Ecto neural progenitor cell (in vitro differentiated cells): ENCODE measurements at regions not wholly inside any gene's neighbourhood (a gene's known extent, or its start where the extent isn't known, plus 50 kb on each side); places are given as distances from the start of the nearest gene placed in this dataset.

Experiments
- DNase-seq: peaks from one replicate; pipeline ENCODE4 v3.0.0-alpha.2; 2018; ENCODE audit warnings: low spot score

GRCh38 chr4:100722133-100722532, 204.3 kb upstream of the EMCN start:
- no peak for DNase-seq

DNA sequence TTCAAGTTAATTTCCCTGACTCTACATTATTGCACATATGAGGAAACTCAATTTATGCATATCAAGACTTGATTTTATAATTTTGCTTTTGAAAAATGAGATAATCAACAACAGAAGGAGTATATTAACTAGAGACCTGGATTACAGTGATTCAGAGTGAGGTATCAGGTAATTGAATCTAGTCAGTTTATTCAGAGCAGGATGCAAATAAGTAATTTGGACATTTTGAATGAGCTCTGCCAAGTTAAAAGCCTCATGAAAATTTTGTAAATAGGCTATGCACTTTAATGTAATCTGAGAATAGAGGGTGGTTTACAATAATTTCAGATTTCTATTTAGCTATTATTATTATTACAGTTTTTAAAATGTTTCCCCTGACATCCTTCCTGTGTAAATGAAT, 203.7 kb upstream of the EMCN start:
- DNase-seq, result no peak

GRCh38 chr4:100721077-100721476, 203.3 kb upstream of the EMCN start:
- DNase-seq, result no peak

GRCh38 chr4:100716416-100716815, 198.6 kb upstream of the EMCN start:
- no peak for DNase-seq

DNA sequence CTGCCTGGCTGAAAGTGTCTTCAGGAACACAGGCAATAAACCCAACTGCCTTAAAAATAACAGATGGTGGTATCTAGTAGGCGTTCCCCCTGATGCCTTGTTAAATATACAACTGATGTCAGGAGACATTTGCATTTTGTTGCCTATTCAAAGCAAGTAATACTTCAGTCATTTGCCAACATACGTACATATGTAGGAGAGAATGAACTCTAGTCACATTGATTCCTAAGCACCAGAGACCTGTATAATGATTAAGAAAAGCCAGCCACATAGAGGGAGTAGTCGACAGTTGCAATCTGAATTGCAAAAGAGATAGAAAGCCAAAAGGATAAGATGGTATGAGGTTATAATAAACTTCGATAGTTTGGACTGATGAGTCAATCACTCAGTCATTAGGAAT, 191.0 kb upstream of the EMCN start:
- DNase-seq, result no peak

- no peak for DNase-seq
These were observed 190.0 kb upstream of the EMCN start for GRCh38 chr4:100707786-100708185.

- DNase-seq, result no peak
These were observed 178.7 kb upstream of the EMCN start for GRCh38 chr4:100696531-100696930.

GRCh38 chr4:100695871-100696270, 178.0 kb upstream of the EMCN start:
- no peak for DNase-seq

GRCh38 chr4:100695039-100695654, 177.3 kb upstream of the EMCN start:
- DNase-seq, result no peak

DNA sequence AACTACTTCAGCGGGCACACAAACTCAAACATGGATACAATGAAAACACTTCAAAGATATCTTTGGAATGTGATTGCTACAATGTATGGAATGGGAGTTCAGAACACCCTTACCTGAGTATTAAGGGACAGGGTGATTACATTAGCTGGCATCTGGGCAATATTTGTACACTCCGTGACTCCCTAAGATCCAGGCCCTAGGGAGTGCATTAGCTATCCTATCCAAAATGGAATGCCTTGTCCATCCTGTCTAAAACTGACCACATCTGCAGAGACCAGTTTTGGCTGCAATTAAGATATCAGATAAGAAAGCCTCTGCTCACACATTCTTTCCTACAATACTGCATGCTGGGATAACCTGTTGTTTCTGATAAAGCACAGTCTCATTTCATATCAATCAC, 176.6 kb upstream of the EMCN start:
- no peak for DNase-seq

- no peak for DNase-seq
These were observed 173.0 kb upstream of the EMCN start for GRCh38 chr4:100690812-100691211.

DNA sequence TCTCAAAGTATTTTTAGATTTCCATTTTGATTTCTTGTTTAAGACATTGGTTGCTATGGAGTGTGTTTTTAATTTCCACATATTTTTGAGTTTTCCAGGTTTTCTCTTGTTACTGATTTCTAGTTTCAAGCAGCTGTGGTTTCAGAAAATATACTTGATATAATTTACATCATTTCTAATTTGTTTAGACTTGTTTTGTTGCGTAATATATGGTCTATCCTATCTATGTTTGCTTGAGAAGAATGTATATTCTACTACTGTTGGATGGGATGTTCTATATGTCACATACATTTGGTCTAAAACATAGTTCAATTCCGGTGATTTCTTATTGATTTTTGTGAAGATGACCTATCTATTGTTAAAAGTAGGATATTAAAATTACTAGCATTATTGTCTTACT, 170.5 kb upstream of the EMCN start:
- DNase-seq, result no peak

DNA sequence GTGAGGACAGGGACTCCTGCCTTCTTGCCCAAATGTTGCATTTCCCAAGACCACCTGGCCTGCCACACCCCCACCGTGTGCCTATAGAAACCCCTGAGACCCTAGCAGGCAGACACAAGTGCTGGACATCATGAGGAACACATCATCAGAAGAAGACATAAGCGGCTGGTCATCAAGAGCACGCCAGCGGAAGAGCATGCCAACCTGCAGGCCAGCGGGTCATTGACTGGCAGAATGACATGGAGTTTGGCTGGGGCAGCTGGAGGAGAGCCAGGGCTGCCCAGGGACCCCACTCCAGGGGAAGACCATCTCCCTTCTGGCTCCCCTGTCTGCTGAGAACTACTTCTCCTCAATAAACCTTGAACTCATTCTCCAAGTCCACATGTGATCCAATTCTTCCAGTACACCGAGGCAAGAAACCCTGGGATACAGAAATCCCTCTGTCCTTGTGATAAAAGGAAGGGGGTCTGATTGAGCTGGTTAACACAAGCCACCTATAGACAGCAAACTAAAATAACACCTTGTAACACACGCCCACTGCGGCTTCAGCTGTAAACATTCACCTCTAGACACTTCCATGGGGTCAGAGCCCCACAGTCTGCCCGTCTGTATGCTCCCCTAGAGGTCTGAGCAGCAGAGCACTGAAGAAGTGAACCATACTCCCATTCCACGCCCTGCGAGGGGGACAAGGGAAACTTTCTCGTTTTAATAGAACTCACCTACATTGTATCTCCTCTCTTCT, 164.8 kb upstream of the EMCN start:
- DNase-seq, result no peak

GRCh38 chr4:100681289-100681688, 163.5 kb upstream of the EMCN start:
- DNase-seq, result no peak

- DNase-seq, result no peak
These were observed 162.1 kb upstream of the EMCN start for GRCh38 chr4:100679926-100680325.

DNA sequence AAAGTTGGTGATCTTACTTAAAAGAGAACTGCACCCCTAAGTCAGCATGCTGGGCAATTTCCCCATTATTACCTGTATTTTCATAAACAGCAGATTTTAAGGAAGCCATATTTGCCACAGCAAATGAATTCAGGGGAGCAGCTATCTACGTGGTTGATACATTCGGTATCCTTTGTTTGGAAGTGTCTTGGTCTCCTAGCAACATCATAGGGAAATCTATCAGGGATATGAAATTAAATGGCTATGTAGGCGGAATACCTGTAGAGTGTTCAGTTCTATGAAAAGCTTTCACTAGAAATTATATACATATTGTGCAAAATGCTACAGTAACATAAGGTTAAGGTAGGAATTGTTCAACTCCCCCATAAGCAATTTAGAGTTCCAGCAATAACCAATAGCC, 157.2 kb upstream of the EMCN start:
- DNase-seq, result no peak

DNA sequence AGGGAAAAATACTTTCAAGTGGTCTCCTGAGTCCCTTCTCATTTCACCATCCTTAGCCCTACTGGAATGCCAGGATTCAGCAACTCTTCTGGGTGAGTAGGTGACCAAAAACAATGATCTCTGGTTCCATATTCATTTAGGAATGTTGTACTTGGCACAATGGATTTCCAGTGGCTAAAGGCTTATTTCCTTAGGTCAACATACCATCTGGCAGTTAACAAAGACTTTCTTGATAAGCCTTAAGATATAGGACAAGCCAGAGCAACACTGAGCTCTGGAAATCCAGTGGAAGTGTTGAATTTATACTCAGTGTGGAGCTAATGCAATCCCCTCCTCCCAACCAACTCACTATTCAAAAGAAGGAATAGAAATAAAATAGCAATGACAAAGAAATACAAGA, 139.4 kb upstream of the EMCN start:
- no peak for DNase-seq

DNA sequence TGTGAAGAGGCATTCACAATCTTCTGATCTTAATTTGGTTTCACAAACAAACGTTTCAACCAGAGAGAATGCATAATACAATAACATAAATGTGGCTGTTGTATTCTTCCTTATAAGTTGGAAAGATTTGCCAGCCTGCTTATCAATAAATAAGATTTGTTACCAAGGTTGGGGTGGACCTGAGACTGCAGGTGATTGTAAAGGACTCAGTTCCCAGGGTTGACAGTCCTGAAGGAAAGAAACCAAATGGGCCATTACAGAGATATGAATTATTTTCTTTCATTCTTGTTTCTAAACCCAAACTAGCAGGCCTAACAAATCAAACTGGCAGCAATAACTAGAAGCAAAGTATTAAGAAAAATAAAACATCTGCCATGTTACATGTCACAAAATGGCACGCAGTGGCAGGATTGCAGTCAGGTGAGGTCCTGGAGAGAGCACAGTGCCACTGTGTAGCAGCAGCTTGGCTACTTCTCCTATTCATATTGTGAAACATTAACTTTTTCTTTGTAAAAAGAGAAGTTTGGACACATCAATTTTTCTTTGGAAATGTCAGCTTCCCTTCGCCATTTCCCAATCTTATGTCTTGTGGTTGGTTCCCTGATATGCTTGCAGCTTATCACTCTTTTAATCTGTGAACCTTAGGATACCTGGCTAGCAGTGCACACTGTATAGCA, 133.8 kb upstream of the EMCN start:
- DNase-seq, result no peak

GRCh38 chr4:100649417-100649816, 131.6 kb upstream of the EMCN start:
- no peak for DNase-seq

GRCh38 chr4:100644150-100644549, 126.3 kb upstream of the EMCN start:
- DNase-seq, result no peak

GRCh38 chr4:100641336-100641735, 123.5 kb upstream of the EMCN start:
- no peak for DNase-seq

GRCh38 chr4:100635899-100636298, 118.1 kb upstream of the EMCN start:
- DNase-seq, result no peak

DNA sequence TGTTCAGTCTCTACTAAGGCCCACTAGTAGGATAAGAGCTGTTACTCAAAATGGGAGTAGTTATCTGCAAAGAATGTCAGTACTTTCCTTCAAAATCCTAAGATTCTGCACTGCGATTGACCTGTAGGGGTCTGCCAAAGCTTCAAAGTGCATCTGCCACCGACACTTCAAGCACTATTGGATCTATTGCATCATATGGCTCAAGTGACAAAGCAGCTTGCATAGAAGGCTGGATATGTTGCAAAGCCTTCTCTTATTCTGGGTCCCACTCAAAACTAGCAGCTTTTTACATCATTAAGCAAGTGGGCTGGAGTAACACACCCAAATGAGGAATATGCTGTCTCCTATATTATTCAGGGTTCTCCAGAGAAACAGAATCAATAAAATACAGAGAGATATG, 115.4 kb upstream of the EMCN start:
- no peak for DNase-seq

GRCh38 chr4:100632163-100632562, 114.3 kb upstream of the EMCN start:
- no peak for DNase-seq
